ENCODE measurements at regions not wholly inside any gene's neighbourhood (a gene's known extent, or its start where the extent isn't known, plus 50 kb on each side); places are given as distances from the start of the nearest gene placed in this dataset.

DNA sequence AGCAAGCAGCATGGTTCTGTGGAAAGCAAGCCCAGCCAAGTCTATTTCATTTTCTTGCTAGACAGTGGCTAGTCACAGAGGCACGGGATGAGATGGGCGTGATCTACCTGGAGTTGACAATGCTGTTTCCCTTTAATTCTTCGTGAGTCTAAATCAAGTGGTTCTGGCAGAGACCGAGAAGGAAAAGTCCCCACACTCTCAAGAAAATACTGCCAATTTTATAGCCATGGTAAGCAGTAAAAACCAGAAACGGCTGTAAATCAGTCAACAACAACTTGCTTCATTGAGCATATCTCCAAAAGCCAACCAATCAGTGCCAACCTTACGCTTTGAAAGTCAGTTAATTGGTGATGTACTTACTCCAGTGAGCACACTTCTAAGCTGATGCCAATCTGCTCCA, 223.4 kb downstream of the SEC23IP start:
- no peaks in the 10 kb centered on the region for H3K36me3 ChIP-seq
- no peaks in the 10 kb centered on the region for H3K27me3 ChIP-seq
- H3K4me1 ChIP-seq = no peaks in the 10 kb centered on the region
- TF ChIP-seq, protein P1, sequence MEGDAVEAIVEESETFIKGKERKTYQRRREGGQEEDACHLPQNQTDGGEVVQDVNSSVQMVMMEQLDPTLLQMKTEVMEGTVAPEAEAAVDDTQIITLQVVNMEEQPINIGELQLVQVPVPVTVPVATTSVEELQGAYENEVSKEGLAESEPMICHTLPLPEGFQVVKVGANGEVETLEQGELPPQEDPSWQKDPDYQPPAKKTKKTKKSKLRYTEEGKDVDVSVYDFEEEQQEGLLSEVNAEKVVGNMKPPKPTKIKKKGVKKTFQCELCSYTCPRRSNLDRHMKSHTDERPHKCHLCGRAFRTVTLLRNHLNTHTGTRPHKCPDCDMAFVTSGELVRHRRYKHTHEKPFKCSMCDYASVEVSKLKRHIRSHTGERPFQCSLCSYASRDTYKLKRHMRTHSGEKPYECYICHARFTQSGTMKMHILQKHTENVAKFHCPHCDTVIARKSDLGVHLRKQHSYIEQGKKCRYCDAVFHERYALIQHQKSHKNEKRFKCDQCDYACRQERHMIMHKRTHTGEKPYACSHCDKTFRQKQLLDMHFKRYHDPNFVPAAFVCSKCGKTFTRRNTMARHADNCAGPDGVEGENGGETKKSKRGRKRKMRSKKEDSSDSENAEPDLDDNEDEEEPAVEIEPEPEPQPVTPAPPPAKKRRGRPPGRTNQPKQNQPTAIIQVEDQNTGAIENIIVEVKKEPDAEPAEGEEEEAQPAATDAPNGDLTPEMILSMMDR (IDR thresholded peaks at IDR 0.05) = no peak
- intact Hi-C loops (cut with DNase I; ENCODE audit: low total_unique reads) = no loop called here
- H3K27ac ChIP-seq = no peak overlapping the region
- H3K4me3 ChIP-seq = no peak overlapping the region
- H3K9me3 ChIP-seq = no peaks in the 10 kb centered on the region
- DNase-seq = no peak

DNA sequence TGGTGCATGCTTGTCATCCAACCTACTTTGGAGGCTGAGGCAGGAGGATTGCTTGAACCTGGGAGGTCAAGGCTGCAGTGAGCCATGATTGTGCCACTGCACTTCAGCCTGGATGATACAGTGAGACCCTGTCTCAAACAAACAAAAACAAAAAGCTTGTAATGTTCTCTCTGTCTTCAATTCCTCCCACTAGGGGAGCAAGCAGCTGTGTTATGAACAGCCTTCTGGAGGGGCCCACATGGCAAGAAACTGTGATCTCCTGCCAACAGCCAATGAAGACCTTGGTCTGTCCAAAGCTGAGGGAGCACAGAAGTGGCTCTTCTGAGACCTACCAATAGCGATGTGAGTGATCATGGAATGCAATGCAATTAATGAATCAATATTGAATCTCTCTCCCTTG, 229.2 kb downstream of the SEC23IP start:
- DNase-seq = no peak
- Histone ChIP-seq H3K27me3 (no peaks in the 10 kb centered on the region), H3K4me3 (no peak overlapping the region), H3K9me3 (no peaks in the 10 kb centered on the region), H3K36me3 (no peaks in the 10 kb centered on the region), H3K4me1 (no peaks in the 10 kb centered on the region), H3K27ac (no peak overlapping the region)
- TF ChIP-seq, protein P1 (IDR thresholded peaks at IDR 0.05) = no peak
- intact Hi-C loops (cut with DNase I; ENCODE audit: low total_unique reads) = no loop called here

DNA sequence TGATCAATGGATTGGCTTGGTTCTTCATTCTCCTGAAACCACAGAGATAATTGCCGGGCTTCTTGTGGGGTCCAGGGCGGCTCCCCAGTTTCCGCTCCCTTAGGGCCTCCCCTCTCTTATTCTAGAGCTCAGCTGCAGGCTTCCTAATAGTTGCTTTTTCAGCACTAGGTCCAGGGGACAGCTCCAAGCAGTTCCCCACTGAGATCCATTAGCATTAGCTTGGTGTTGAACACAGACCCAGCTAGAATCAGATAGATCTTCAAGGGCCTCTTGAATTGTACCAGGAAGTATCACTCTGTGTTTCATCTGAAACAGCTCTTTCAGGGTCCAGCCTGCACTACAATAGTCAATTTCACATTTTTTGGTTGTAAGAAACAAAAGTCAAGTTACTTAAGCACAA, 238.7 kb downstream of the SEC23IP start:
- TF ChIP-seq, protein P1 (IDR thresholded peaks at IDR 0.05) = no peak
- no peaks in the 10 kb centered on the region for H3K27me3 ChIP-seq
- H3K27ac ChIP-seq = no peak overlapping the region
- intact Hi-C loops (cut with DNase I; ENCODE audit: low total_unique reads) = no loop called here
- no peaks in the 10 kb centered on the region for H3K36me3 ChIP-seq
- H3K4me1 ChIP-seq = no peaks in the 10 kb centered on the region
- H3K4me3 ChIP-seq = no peak overlapping the region
- no peak for DNase-seq
- no peaks in the 10 kb centered on the region for H3K9me3 ChIP-seq

DNA sequence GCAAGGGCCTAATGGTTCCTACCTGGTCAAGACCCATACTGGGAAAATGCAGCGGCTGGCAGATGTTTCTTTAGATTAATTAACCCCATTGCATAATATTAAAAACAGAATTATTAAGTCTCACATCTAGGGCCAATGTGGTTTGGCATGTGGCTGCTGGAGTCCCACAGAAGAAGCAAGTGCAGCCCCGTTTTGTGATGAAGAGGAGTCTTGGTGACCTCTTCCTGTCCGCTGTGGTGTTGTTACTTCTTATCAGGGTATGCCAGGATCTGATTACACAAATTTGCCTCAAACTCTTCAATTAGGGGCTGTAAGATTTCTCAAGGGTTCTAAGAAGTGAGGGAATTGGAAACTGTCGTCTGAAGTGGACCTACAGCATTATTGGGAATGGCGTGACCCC, 240.3 kb downstream of the SEC23IP start:
- H3K27me3 ChIP-seq = no peaks in the 10 kb centered on the region
- intact Hi-C loops (cut with DNase I; ENCODE audit: low total_unique reads) = no loop called here
- TF ChIP-seq, protein P1 (IDR thresholded peaks at IDR 0.05) = no peak

DNA sequence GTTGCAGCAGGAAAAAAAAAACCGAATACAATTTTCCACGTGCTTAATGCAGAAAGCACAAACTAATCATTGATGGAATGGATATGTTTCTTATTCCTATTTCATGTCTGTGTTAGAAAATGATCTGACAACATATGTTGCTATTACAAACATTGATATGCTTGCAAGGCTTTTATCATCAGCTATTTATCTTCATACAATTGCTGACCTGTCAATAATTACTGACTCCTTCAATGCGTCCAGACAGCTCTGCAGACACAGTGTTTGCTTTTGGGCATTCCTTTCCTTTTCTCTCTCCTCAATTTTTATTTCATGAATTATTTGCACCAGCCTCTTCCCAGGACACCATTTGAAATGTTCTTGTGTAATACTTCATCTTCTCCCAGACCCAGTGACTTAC, 246.2 kb downstream of the SEC23IP start:
- H3K4me1 ChIP-seq = no peaks in the 10 kb centered on the region
- no peak for DNase-seq
- TF ChIP-seq, protein P1 (IDR thresholded peaks at IDR 0.05) = no peak
- no peaks in the 10 kb centered on the region for H3K9me3 ChIP-seq
- H3K27me3 ChIP-seq = no peaks in the 10 kb centered on the region
- H3K4me3 ChIP-seq = no peak overlapping the region
- no peak overlapping the region for H3K27ac ChIP-seq
- no peaks in the 10 kb centered on the region for H3K36me3 ChIP-seq
- intact Hi-C loops (cut with DNase I; ENCODE audit: low total_unique reads) = no loop called here

More for the DNA sequence above, 240.3 kb downstream of the SEC23IP start:
- Histone ChIP-seq H3K36me3 (no peaks in the 10 kb centered on the region), H3K9me3 (no peaks in the 10 kb centered on the region), H3K27ac (no peak overlapping the region), H3K4me1 (no peaks in the 10 kb centered on the region), H3K4me3 (no peak overlapping the region)
- DNase-seq = no peak

DNA sequence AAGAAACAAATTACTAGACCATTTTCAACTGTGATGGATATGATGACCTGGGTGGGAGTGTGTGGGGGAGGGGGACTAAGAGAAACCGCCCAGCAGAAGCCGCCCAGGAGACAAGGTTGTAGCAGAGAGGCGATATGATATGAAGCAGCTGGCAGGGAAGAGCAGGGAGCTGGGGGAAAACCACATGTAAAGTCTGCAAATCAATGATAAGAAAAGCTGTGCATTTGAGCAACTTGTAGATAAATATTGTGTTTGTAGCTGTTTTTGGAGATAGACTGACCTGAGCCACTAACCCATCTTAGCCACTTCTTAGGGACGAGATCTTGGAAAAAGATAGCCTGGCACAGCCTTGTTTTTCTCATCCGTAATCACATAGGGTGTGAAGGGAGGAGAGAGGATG, 252.6 kb downstream of the SEC23IP start:
- TF ChIP-seq, protein P1 (IDR thresholded peaks at IDR 0.05) = no peak
- H3K36me3 ChIP-seq = no peaks in the 10 kb centered on the region

More for the DNA sequence above, 252.6 kb downstream of the SEC23IP start:
- no peaks in the 10 kb centered on the region for H3K27me3 ChIP-seq
- intact Hi-C loops (cut with DNase I; ENCODE audit: low total_unique reads) = no loop called here
- no peak overlapping the region for H3K27ac ChIP-seq
- H3K9me3 ChIP-seq = no peaks in the 10 kb centered on the region
- no peak overlapping the region for H3K4me3 ChIP-seq
- DNase-seq = no peak
- no peaks in the 10 kb centered on the region for H3K4me1 ChIP-seq

Measured in tibial artery (tissue), 4 donors.